ENCODE measurements at regions not wholly inside any gene's neighbourhood (a gene's known extent, or its start where the extent isn't known, plus 50 kb on each side); places are given as distances from the start of the nearest gene placed in this dataset.

DNA sequence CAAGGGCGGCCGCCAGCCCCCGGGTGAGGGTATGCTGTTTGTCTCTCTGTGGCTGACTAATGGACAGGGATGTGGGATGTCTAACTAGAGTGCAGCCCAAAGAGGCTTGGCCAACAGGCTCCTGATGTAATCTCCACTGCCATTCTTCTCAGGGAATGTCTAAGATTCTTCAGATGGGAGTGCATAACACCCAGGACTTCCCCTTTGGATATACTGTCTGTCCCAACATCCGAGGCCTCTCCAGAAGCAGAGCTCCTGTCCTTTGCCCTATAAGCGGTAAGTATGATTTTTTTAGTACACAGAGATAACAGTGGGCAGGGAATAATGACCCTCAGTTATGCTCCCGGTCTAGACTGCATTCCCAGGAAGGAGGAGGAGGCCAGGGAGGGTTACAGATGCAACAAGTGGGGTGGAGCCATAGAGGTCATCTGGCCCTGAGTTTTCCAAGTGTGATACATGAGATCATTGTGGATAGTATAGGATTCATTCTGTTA is 62.5 kb upstream of the SLCO2A1 start:
- BruUV-seq (replicated peaks): no TSS peak
- H3K27ac ChIP-seq (ENCODE audit: low read depth, low read length, poor library complexity, severe bottlenecking): no peak overlapping the region
- no peaks in the 10 kb centered on the region for H4K20me1 ChIP-seq (ENCODE audit: insufficient read depth, low read length)
- no peak overlapping the region for H3K4me3 ChIP-seq (ENCODE audit: low read depth, low read length, poor library complexity, severe bottlenecking)
- no peaks in the 10 kb centered on the region for H3K9me3 ChIP-seq (ENCODE audit: low read length)
- ChIA-PET CTCF (ENCODE audit: unreplicated experiment) (no interaction called here), POLR2A (no interaction called here)
- peaks cover 5% of the 10 kb centered on the region for H3K4me1 ChIP-seq (ENCODE audit: insufficient read depth, low read length, poor library complexity, severe bottlenecking)
- H3K36me3 ChIP-seq (ENCODE audit: insufficient read depth, low read length): no peaks in the 10 kb centered on the region
- no peak for DNase-seq (ENCODE audit: low spot score)
- H3K79me2 ChIP-seq (ENCODE audit: insufficient read depth, low read depth, low read length): no peaks in the 10 kb centered on the region
- no peak overlapping the region for H2AFZ ChIP-seq (ENCODE audit: low read length)
- no peak overlapping the region for H3K4me2 ChIP-seq (ENCODE audit: low read length)
- H3K9me2 ChIP-seq (ENCODE audit: insufficient read depth, low read length): no peaks in the 10 kb centered on the region
- intact Hi-C loops (cut with micrococcal nuclease; ENCODE audit: unreplicated experiment): no loop called here
- TF ChIP-seq EZH2phosphoT487 (IDR thresholded peaks at IDR 0.05; ENCODE audit: borderline replicate concordance, low read depth, low read length) (no peak), CTCF (conservative IDR thresholded peaks at IDR 0.05; ENCODE audit: low read length) (no peak)

GRCh38 chr3:134090031-134090430 is 60.3 kb upstream of the SLCO2A1 start:
- Histone ChIP-seq H2AFZ (ENCODE audit: low read length) (no peak overlapping the region), H3K4me2 (ENCODE audit: low read length) (no peak overlapping the region), H3K4me1 (ENCODE audit: insufficient read depth, low read length, poor library complexity, severe bottlenecking) (no peaks in the 10 kb centered on the region), H3K27ac (ENCODE audit: low read depth, low read length, poor library complexity, severe bottlenecking) (no peak overlapping the region), H3K79me2 (ENCODE audit: insufficient read depth, low read depth, low read length) (no peaks in the 10 kb centered on the region), H3K36me3 (ENCODE audit: insufficient read depth, low read length) (no peaks in the 10 kb centered on the region), H3K9me2 (ENCODE audit: insufficient read depth, low read length) (no peaks in the 10 kb centered on the region), H4K20me1 (ENCODE audit: insufficient read depth, low read length) (no peaks in the 10 kb centered on the region), H3K4me3 (ENCODE audit: low read depth, low read length, poor library complexity, severe bottlenecking) (no peak overlapping the region), H3K9me3 (ENCODE audit: low read length) (no peaks in the 10 kb centered on the region)
- no peak for DNase-seq (ENCODE audit: low spot score)
- intact Hi-C loops (cut with micrococcal nuclease; ENCODE audit: unreplicated experiment): no loop called here
- no TSS peak for BruUV-seq (replicated peaks)
- no peak for TF ChIP-seq CTCF (conservative IDR thresholded peaks at IDR 0.05; ENCODE audit: low read length)
- TF ChIP-seq EZH2phosphoT487 (IDR thresholded peaks at IDR 0.05; ENCODE audit: borderline replicate concordance, low read depth, low read length): no peak
- POLR2A ChIA-PET: no interaction called here
- CTCF ChIA-PET (ENCODE audit: unreplicated experiment): no interaction called here

DNA sequence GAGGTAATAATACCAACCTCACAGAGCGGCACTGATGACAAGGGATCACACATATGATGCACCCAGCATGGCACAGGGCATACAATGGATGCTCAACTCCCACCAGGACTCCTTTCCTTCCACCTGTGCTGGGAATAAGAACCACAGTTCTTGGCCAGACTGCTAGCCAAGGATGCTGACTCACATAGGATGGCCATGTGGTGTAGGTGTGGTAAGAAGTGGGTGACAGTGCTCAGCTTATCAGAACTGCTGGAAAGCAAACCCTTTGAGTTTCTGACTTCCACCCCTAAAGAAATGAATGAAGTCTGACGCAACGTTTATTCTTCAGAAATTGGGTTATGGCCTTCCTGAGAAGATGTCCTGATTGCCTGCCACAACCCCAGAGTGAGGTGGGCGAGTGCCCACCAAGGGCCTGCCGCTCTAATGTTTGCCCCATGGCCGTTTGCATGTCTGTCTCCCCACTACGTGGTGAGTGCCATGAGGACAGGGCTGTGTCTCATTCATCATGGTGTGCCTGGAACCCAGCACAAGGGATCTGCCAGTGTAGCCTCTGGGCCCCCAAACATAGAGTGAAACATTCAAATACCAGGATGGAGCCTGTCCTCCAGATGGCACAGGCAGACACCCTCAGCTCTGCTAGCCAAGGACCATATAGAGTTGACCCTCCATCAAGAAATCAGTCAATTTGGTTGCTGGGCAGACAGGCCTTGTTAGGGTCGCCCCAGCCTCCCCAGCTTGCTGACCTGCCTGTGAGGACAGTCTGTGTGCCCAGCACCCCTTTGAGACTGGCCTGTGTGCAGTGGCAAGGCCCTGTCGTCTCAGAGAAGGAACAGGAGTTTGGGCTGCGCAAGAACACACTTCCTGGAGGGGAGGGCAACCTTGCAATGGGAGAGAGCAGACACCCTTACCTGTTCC is 57.6 kb upstream of the SLCO2A1 start:
- no peaks in the 10 kb centered on the region for H3K4me1 ChIP-seq (ENCODE audit: insufficient read depth, low read length, poor library complexity, severe bottlenecking)
- intact Hi-C loops (cut with micrococcal nuclease; ENCODE audit: unreplicated experiment): no loop called here
- no peaks in the 10 kb centered on the region for H3K79me2 ChIP-seq (ENCODE audit: insufficient read depth, low read depth, low read length)
- no peaks in the 10 kb centered on the region for H3K9me3 ChIP-seq (ENCODE audit: low read length)
- no peaks in the 10 kb centered on the region for H3K36me3 ChIP-seq (ENCODE audit: insufficient read depth, low read length)
- BruUV-seq (replicated peaks): no TSS peak
- CTCF ChIA-PET (ENCODE audit: unreplicated experiment): no interaction called here
- H3K9me2 ChIP-seq (ENCODE audit: insufficient read depth, low read length): no peaks in the 10 kb centered on the region
- H3K4me3 ChIP-seq (ENCODE audit: low read depth, low read length, poor library complexity, severe bottlenecking): no peak overlapping the region
- no peak for DNase-seq (ENCODE audit: low spot score)
- no peak overlapping the region for H2AFZ ChIP-seq (ENCODE audit: low read length)
- TF ChIP-seq CTCF (conservative IDR thresholded peaks at IDR 0.05; ENCODE audit: low read length) (no peak), EZH2phosphoT487 (IDR thresholded peaks at IDR 0.05; ENCODE audit: borderline replicate concordance, low read depth, low read length) (no peak)
- POLR2A ChIA-PET: interaction anchor here (0.7 kb wide), 1 partner anchor 18 kb away, joined by 3 read pairs; no protein-coding TSS in a partner anchor
- H3K27ac ChIP-seq (ENCODE audit: low read depth, low read length, poor library complexity, severe bottlenecking): no peak overlapping the region
- no peaks in the 10 kb centered on the region for H4K20me1 ChIP-seq (ENCODE audit: insufficient read depth, low read length)
- no peak overlapping the region for H3K4me2 ChIP-seq (ENCODE audit: low read length)

All from OCI-LY7 (cell line).